ENCODE measurements at regions not wholly inside any gene's neighbourhood (a gene's known extent, or its start where the extent isn't known, plus 50 kb on each side); places are given as distances from the start of the nearest gene placed in this dataset.

DNA sequence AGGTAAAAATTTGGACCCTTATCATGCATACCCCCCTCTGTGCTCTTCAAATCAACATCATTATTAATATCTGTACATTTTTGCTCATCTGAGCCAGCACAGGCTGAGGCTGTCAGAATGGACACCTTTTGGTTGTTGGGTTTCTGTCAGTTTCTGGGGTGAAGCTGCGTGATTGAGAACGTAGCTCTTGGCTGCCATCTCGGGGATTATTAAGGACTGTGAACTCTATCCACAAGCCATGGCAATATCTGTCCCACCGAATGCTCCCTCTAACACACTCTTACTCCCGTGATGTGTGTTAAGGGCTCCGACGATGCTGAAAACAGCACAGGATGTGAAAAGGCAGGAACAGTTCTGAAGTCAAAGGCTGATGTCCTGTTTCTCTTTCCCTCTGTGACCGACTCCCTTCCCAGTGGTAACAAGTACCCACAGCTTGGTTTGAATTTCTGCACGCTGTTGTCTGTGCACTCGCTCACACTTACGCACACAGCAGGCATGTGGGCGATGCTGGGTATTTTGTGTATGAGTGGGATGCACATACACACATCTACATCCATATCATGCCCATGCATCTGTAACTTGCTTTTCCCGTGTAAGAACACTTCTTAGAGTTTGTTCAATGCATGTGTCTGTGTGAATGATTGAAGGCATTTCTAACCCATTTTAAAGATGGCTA lies 405.6 kb downstream of the TMEM121 start:
- TF ChIP-seq TAF1 (IDR thresholded peaks at IDR 0.05; ENCODE audit: low read depth) (no peak), FOXM1 (IDR thresholded peaks at IDR 0.05; ENCODE audit: borderline replicate concordance, low read depth) (no peak), YY1 (IDR thresholded peaks at IDR 0.05; ENCODE audit: low read depth) (no peak), RAD21 (IDR thresholded peaks at IDR 0.05; ENCODE audit: low read depth) (peak; percentile 60), TCF12 (IDR thresholded peaks at IDR 0.05; ENCODE audit: low read depth) (no peak), EGR1 (IDR thresholded peaks at IDR 0.05) (no peak)
- TF ChIP-seq, protein P1, sequence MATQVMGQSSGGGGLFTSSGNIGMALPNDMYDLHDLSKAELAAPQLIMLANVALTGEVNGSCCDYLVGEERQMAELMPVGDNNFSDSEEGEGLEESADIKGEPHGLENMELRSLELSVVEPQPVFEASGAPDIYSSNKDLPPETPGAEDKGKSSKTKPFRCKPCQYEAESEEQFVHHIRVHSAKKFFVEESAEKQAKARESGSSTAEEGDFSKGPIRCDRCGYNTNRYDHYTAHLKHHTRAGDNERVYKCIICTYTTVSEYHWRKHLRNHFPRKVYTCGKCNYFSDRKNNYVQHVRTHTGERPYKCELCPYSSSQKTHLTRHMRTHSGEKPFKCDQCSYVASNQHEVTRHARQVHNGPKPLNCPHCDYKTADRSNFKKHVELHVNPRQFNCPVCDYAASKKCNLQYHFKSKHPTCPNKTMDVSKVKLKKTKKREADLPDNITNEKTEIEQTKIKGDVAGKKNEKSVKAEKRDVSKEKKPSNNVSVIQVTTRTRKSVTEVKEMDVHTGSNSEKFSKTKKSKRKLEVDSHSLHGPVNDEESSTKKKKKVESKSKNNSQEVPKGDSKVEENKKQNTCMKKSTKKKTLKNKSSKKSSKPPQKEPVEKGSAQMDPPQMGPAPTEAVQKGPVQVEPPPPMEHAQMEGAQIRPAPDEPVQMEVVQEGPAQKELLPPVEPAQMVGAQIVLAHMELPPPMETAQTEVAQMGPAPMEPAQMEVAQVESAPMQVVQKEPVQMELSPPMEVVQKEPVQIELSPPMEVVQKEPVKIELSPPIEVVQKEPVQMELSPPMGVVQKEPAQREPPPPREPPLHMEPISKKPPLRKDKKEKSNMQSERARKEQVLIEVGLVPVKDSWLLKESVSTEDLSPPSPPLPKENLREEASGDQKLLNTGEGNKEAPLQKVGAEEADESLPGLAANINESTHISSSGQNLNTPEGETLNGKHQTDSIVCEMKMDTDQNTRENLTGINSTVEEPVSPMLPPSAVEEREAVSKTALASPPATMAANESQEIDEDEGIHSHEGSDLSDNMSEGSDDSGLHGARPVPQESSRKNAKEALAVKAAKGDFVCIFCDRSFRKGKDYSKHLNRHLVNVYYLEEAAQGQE (IDR thresholded peaks at IDR 0.05; ENCODE audit: low read depth): no peak
